HG03469 (cell line): ENCODE measurements at regions not wholly inside any gene's neighbourhood (a gene's known extent, or its start where the extent isn't known, plus 50 kb on each side); places are given as distances from the start of the nearest gene placed in this dataset.

Source experiments
- ATAC-seq: cut with Tn5 transposase; IDR thresholded peaks from one replicate; pipeline ENCODE4 v1.9.1; 2021; ENCODE audit warnings: mild to moderate bottlenecking, moderate library complexity, moderate number of reproducible peaks; ENCODE audit not compliant: unreplicated experiment

GRCh38 chr4:14465507-14465906 lies 536.8 kb upstream of the CPEB2 start:
- no peak for ATAC-seq

- no peak for ATAC-seq
These were observed 523.8 kb upstream of the CPEB2 start for GRCh38 chr4:14478504-14478903.

- ATAC-seq = no peak
These were observed 505.9 kb upstream of the CPEB2 start for GRCh38 chr4:14496408-14496807.

- ATAC-seq = no peak
These were observed 505.3 kb upstream of the CPEB2 start for GRCh38 chr4:14496969-14497368.

GRCh38 chr4:14504162-14504561 lies 498.1 kb upstream of the CPEB2 start:
- ATAC-seq = no peak

- ATAC-seq = no peak
These were observed 488.8 kb upstream of the CPEB2 start for GRCh38 chr4:14513471-14513870.

GRCh38 chr4:14515556-14515955 lies 486.7 kb upstream of the CPEB2 start:
- no peak for ATAC-seq

GRCh38 chr4:14518136-14518535 lies 484.1 kb upstream of the CPEB2 start:
- no peak for ATAC-seq

GRCh38 chr4:14520171-14520570 lies 482.1 kb upstream of the CPEB2 start:
- ATAC-seq = no peak

GRCh38 chr4:14524276-14524675 lies 478.0 kb upstream of the CPEB2 start:
- no peak for ATAC-seq

- no peak for ATAC-seq
These were observed 473.4 kb upstream of the CPEB2 start for GRCh38 chr4:14528918-14529317.

GRCh38 chr4:14529653-14530052 lies 472.6 kb upstream of the CPEB2 start:
- ATAC-seq = no peak

- no peak for ATAC-seq
These were observed 469.8 kb upstream of the CPEB2 start for GRCh38 chr4:14532436-14532835.

- no peak for ATAC-seq
These were observed 463.0 kb upstream of the CPEB2 start for GRCh38 chr4:14539246-14539645.

- no peak for ATAC-seq
These were observed 457.1 kb upstream of the CPEB2 start for GRCh38 chr4:14545163-14545562.

GRCh38 chr4:14545807-14546206 lies 456.5 kb upstream of the CPEB2 start:
- ATAC-seq = no peak

GRCh38 chr4:14552119-14552518 lies 450.2 kb upstream of the CPEB2 start:
- no peak for ATAC-seq

- ATAC-seq = no peak
These were observed 442.6 kb upstream of the CPEB2 start for GRCh38 chr4:14559646-14560045.

- ATAC-seq = no peak
These were observed 441.7 kb upstream of the CPEB2 start for GRCh38 chr4:14560577-14560976.

GRCh38 chr4:14562901-14563300 lies 439.4 kb upstream of the CPEB2 start:
- ATAC-seq = no peak

GRCh38 chr4:14564281-14564680 lies 438.0 kb upstream of the CPEB2 start:
- no peak for ATAC-seq

- no peak for ATAC-seq
These were observed 435.8 kb upstream of the CPEB2 start for GRCh38 chr4:14566518-14566917.

- no peak for ATAC-seq
These were observed 433.9 kb upstream of the CPEB2 start for GRCh38 chr4:14568351-14568750.

- ATAC-seq = no peak
These were observed 427.0 kb upstream of the CPEB2 start for GRCh38 chr4:14575289-14575688.
